UCSD-AML1 (cell line): ENCODE measurements at regions not wholly inside any gene's neighbourhood (a gene's known extent, or its start where the extent isn't known, plus 50 kb on each side); places are given as distances from the start of the nearest gene placed in this dataset.

ENCODE experiments used
- DNase-seq: peaks from one replicate; lab custom pipeline; 2025; ENCODE audit not compliant: unreplicated experiment; lab: John Stamatoyannopoulos, UW

GRCh38 chr10:109207361-109207760, 716.0 kb downstream of the XPNPEP1 start:
- DNase-seq, result no peak

GRCh38 chr10:109205929-109206585, 717.3 kb downstream of the XPNPEP1 start:
- no peak for DNase-seq

- no peak for DNase-seq
These were observed 719.5 kb downstream of the XPNPEP1 start for GRCh38 chr10:109203646-109204353.

- DNase-seq, result no peak
These were observed 721.2 kb downstream of the XPNPEP1 start for GRCh38 chr10:109202111-109202510.

- DNase-seq, result no peak
These were observed 722.7 kb downstream of the XPNPEP1 start for GRCh38 chr10:109200646-109201045.

GRCh38 chr10:109191823-109192222, 731.5 kb downstream of the XPNPEP1 start:
- DNase-seq, result no peak

GRCh38 chr10:109191341-109191740, 732.0 kb downstream of the XPNPEP1 start:
- no peak for DNase-seq

- no peak for DNase-seq
These were observed 735.6 kb downstream of the XPNPEP1 start for GRCh38 chr10:109187677-109188076.

GRCh38 chr10:109183366-109183765, 739.9 kb downstream of the XPNPEP1 start:
- no peak for DNase-seq

- DNase-seq, result no peak
These were observed 744.7 kb downstream of the XPNPEP1 start for GRCh38 chr10:109178591-109178990.

- DNase-seq, result no peak
These were observed 748.8 kb downstream of the XPNPEP1 start for GRCh38 chr10:109174526-109174925.

GRCh38 chr10:109173937-109174336, 749.4 kb downstream of the XPNPEP1 start:
- DNase-seq, result no peak

- DNase-seq, result no peak
These were observed 750.2 kb downstream of the XPNPEP1 start for GRCh38 chr10:109173121-109173520.

GRCh38 chr10:109166935-109167334, 756.4 kb downstream of the XPNPEP1 start:
- DNase-seq, result no peak

- no peak for DNase-seq
These were observed 764.0 kb downstream of the XPNPEP1 start for GRCh38 chr10:109159351-109159750.

GRCh38 chr10:109156396-109156795, 766.9 kb downstream of the XPNPEP1 start:
- no peak for DNase-seq

GRCh38 chr10:109149666-109150350, 773.5 kb downstream of the XPNPEP1 start:
- DNase-seq, result no peak

GRCh38 chr10:109127363-109127762, 795.9 kb downstream of the XPNPEP1 start:
- DNase-seq, result no peak

GRCh38 chr10:109126541-109126940, 796.8 kb downstream of the XPNPEP1 start:
- DNase-seq, result no peak

- DNase-seq, result no peak
These were observed 797.3 kb downstream of the XPNPEP1 start for GRCh38 chr10:109126016-109126415.

GRCh38 chr10:109115179-109115578, 808.1 kb downstream of the XPNPEP1 start:
- DNase-seq, result no peak

GRCh38 chr10:109114579-109114978, 808.7 kb downstream of the XPNPEP1 start:
- DNase-seq, result no peak
